Spleen (tissue), 11 donors: ENCODE measurements at regions not wholly inside any gene's neighbourhood (a gene's known extent, or its start where the extent isn't known, plus 50 kb on each side); places are given as distances from the start of the nearest gene placed in this dataset.
"Not testable (repeated sequence)": the region's sequence is repeated elsewhere in the genome, so short reads cannot be mapped to it uniquely, and the experiment has no call there.

ENCODE experiments used
- DNase-seq: peaks from one replicate; pipeline ENCODE4 v3.0.0-alpha.2; 2020
- H3K27ac ChIP-seq, 8 donors: fragments of 200-600 bp; sonication (generic) in 7 of 8; 1 replicate in 4 of 8; 2 replicates in 4 of 8; pipeline versions ENCODE4 v1.5.0 to v1.8.0; 2016 to 2021; ENCODE audit warnings: inconsistent platforms in 4 of 8, mild to moderate bottlenecking in 4 of 8, moderate library complexity in 1 of 8
- H3K27me3 ChIP-seq, 7 donors: fragments of 200-600 bp; sonication (generic) in 6 of 7; replicated peaks in 1 of 7; 1 replicate in 4 of 7; 2 replicates in 3 of 7; pipeline versions ENCODE4 v1.5.0 to v1.8.0; 2016 to 2021; ENCODE audit warnings: inconsistent platforms in 3 of 7, mild to moderate bottlenecking in 1 of 7
- H3K36me3 ChIP-seq, 6 donors: fragments of 200-600 bp; sonication (generic) in 5 of 6; 1 replicate in 4 of 6; 2 replicates in 2 of 6; pipeline versions ENCODE4 v1.5.0 to v1.8.0; 2016 to 2021; ENCODE audit warnings: inconsistent platforms in 2 of 6
- H3K4me1 ChIP-seq, 6 donors: fragments of 200-600 bp; sonication (generic) in 5 of 6; 1 replicate in 3 of 6; 2 replicates in 3 of 6; pipeline versions ENCODE4 v1.5.0 to v1.8.0; 2016 to 2021; ENCODE audit warnings: inconsistent platforms in 3 of 6
- H3K4me3 ChIP-seq, 8 donors: fragments of 200-600 bp; sonication (generic) in 7 of 8; 1 replicate in 4 of 8; 2 replicates in 4 of 8; pipeline versions ENCODE4 v1.5.0 to v1.8.0; 2016 to 2021; ENCODE audit warnings: inconsistent platforms in 4 of 8, mild to moderate bottlenecking in 4 of 8, moderate library complexity in 2 of 8
- H3K9me3 ChIP-seq, 8 donors: fragments of 200-600 bp; sonication (generic) in 7 of 8; 1 replicate in 4 of 8; 2 replicates in 4 of 8; pipeline versions ENCODE4 v1.5.0 to v1.8.0; 2016 to 2021; ENCODE audit warnings: inconsistent platforms in 4 of 8
- POLR2A ChIP-seq, 3 donors: fragments of 450-650 bp; IDR thresholded peaks; one replicate each; pipeline ENCODE4 v1.5.1; 2017; ENCODE audit warnings: antibody characterized with exemption in 3 of 3, mild to moderate bottlenecking in 1 of 3
- POLR2AphosphoS5 ChIP-seq, 3 donors: sonication (generic); formaldehyde crosslinking; IDR thresholded peaks; one replicate each; pipeline ENCODE4 v1.5.1; 2017; ENCODE audit warnings: antibody characterized with exemption in 3 of 3
- WGBS, 5 donors: extraction: QIAGEN DNeasy Blood & Tissue Kit in 3 of 5; methylation state at CpG; one replicate each; pipeline versions ENCODE4 v1.1.5 to v1.1.7; 2013 to 2018; 5-methylcytosine and 5-hydroxymethylcytosine counted together
- intact Hi-C: fragments of 100-400 bp; cut with DNase I; formaldehyde crosslinking; loops from one replicate; pipeline ENCODE4 v1.15.0; 2023; ENCODE audit warnings: low total_unique reads
- TF ChIP-seq, protein P1 (sequence below), 11 experiments: fragments of 200-600 bp in 7 of 11; fragments of 450-650 bp in 4 of 11; sonication (generic) in 4 of 11; IDR thresholded peaks in 8 of 11; conservative IDR thresholded peaks in 3 of 11; 1 replicate in 7 of 11; 2 replicates in 4 of 11; pipeline versions ENCODE4 v1.4.0 to v1.8.0; 2016 to 2021; ENCODE audit warnings: antibody characterized with exemption in 11 of 11, inconsistent platforms in 4 of 11, mild to moderate bottlenecking in 1 of 11
- donor health status: healthy with polysubstance abuse.
- donor health status: DM: no; HTN: no; CAD: no; lungs with moderate emphysema.
- donor health status: DM: no; HTN: no; CAD: no.
- donor health status: Bipolar disorder and iron deficiency.
- donor health status: healthy.
- donor health status: DM: no; HTN: no; CAD: no.
- donor health status: DM: yes; HTN: yes; CAD: no.

DNA sequence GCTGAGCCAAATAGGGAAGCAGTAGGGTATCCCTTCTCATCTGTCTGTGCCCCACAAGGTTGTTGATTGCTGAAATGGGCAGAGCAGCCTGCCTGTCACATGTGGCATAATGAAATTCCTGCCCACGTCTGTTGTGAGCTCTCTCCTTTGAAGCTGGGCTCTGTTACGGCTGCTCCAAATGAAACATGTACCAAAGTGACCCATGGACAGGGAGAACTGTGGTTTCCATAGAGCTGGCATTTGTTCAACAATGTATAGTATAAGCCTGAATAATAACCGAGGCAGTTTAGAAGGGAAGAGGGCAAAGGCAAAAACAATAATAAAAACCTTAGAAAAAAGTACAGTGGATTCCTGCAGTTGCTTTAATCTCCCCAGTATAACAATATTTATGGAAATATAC, 149.7 kb downstream of the LYPLAL1 start:
- no peak overlapping the region for H3K4me3 ChIP-seq
- H3K4me1 ChIP-seq: no peaks in the 10 kb centered on the region
- DNase-seq: no peak
- no peaks in the 10 kb centered on the region for H3K36me3 ChIP-seq
- intact Hi-C loops: no loop called here
- no peaks in the 10 kb centered on the region for H3K27me3 ChIP-seq
- H3K9me3 ChIP-seq: peaks cover 0 to 24% (median 7%) of the 10 kb centered on the region in 8 donors
- 79 to 85% (median 80%) methylated on average over 3 of the region's 3 CpGs for WGBS, 5 donors
- TF ChIP-seq, protein P1, sequence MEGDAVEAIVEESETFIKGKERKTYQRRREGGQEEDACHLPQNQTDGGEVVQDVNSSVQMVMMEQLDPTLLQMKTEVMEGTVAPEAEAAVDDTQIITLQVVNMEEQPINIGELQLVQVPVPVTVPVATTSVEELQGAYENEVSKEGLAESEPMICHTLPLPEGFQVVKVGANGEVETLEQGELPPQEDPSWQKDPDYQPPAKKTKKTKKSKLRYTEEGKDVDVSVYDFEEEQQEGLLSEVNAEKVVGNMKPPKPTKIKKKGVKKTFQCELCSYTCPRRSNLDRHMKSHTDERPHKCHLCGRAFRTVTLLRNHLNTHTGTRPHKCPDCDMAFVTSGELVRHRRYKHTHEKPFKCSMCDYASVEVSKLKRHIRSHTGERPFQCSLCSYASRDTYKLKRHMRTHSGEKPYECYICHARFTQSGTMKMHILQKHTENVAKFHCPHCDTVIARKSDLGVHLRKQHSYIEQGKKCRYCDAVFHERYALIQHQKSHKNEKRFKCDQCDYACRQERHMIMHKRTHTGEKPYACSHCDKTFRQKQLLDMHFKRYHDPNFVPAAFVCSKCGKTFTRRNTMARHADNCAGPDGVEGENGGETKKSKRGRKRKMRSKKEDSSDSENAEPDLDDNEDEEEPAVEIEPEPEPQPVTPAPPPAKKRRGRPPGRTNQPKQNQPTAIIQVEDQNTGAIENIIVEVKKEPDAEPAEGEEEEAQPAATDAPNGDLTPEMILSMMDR (IDR thresholded peaks at IDR 0.05 in 8 of 11, conservative IDR thresholded peaks at IDR 0.05 in 3 of 11): no peak
- TF ChIP-seq POLR2AphosphoS5 (IDR thresholded peaks at IDR 0.05) (no peak), POLR2A (IDR thresholded peaks at IDR 0.05) (no peak)
- no peak overlapping the region for H3K27ac ChIP-seq

DNA sequence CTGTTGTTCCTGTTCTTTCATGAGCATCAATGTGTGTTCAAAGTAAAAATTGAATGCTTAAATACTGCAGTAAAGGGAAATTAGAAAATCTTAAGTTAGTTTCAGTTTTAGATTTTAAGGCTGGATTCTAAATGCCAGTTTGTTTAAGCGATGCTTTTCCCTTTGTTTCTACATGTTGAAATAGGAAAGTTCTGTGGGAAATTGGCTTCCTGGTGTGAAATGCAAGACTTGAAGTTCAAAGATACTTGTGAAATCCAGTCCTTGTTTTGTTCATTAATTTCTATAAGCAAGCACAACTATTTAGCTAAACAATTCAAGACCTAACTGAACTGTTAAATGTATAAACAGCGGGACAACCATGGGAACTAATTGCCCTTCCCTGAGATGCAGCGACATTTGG, 149.1 kb downstream of the LYPLAL1 start:
- 84 to 96% (median 88%) methylated on average over 3 of the region's 3 CpGs for WGBS, 5 donors
- Histone ChIP-seq H3K9me3 (peaks cover 0 to 19% (median 6%) of the 10 kb centered on the region in 8 donors), H3K4me1 (no peaks in the 10 kb centered on the region), H3K27ac (no peak overlapping the region), H3K36me3 (no peaks in the 10 kb centered on the region), H3K27me3 (no peaks in the 10 kb centered on the region), H3K4me3 (no peak overlapping the region)
- DNase-seq: no peak
- intact Hi-C loops: no loop called here
- TF ChIP-seq, protein P1 (IDR thresholded peaks at IDR 0.05 in 8 of 11, conservative IDR thresholded peaks at IDR 0.05 in 3 of 11): no peak
- TF ChIP-seq POLR2AphosphoS5 (IDR thresholded peaks at IDR 0.05): no peak
- TF ChIP-seq POLR2A (IDR thresholded peaks at IDR 0.05): no peak

DNA sequence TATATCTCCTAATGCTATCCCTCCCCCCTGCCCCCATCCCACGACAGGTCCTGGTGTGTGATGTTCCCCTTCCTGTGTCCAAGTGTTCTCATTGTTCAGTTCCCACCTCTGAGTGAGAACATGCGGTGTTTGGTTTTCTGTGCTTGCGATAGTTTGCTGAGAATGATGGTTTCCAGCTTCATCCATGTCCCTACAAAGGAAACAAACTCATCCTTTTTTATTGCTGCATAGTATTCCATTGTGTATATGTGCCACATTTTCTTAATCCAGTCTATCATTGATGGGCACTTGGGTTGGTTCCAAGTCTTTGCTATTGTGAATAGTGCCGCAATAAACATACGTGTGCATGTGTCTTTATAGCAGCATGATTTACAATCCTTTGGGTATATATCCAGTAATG, 146.9 kb downstream of the LYPLAL1 start:
- 86 to 96% (median 92%) methylated on average over 4 to 5 of the region's 5 CpGs for WGBS, 5 donors
- DNase-seq, H3K4me3 ChIP-seq, intact Hi-C loops, H3K36me3 ChIP-seq, H3K27ac ChIP-seq, H3K27me3 ChIP-seq, H3K4me1 ChIP-seq: not testable (repeated sequence)
- peaks cover 0 to 27% (median 14%) of the 10 kb centered on the region in 8 donors for H3K9me3 ChIP-seq

DNA sequence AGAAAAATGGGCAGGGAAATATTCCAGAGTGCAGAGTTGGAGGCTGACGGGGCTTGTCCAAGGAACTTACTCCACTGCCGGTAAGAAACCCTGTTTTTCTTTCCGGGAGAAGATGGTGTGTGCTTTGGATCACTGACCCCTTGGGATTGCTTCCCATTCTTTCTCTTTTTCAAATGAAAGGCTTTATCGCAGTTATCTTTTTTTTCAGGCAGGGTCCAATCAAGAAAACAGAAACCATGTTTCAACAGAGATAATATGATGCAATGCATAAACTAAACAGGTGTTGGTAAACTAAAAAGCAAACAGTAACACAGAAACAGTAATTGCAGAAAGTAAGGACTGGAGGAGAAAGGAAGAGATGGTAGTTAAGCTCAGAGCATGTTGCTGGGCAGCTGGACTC, 145.1 kb downstream of the LYPLAL1 start:
- Histone ChIP-seq H3K36me3 (no peaks in the 10 kb centered on the region), H3K27ac (no peak overlapping the region), H3K4me3 (no peak overlapping the region), H3K9me3 (peaks cover 0 to 42% (median 24%) of the 10 kb centered on the region in 8 donors), H3K4me1 (no peaks in the 10 kb centered on the region), H3K27me3 (no peaks in the 10 kb centered on the region)
- DNase-seq: no peak
- no peak for TF ChIP-seq POLR2A (IDR thresholded peaks at IDR 0.05)
- TF ChIP-seq, protein P1 (IDR thresholded peaks at IDR 0.05 in 8 of 11, conservative IDR thresholded peaks at IDR 0.05 in 3 of 11): no peak
- intact Hi-C loops: no loop called here
- 92 to 95% (median 93%) methylated on average over 4 of the region's 4 CpGs for WGBS, 5 donors

DNA sequence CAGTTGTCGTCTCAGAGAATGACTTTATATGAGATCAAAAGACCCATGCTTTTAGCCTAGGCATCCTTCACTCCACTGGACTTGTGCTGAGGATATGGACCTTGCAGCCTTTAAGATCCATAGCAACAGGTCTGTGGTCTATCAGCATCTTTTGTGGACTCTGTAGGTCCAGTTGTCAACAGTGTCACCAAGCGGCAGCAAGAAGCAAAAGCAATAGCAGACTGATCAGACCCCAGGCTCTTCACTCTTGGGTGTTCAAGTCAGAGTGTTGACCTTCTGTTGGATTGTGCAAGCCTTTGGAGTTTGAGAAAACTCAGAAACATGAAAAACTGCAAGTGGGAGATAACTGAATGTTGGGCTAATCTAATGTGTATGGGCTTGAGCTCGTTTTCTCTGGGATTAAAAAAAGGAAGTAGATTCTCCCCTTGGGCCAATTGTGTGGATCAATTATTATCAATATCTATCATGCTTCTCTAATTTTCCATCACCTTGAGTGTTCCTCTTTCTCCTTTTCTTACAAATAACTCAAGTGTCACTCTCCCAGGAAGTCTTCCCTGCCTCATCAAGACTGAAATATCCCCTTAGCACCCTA, 144.2 kb downstream of the LYPLAL1 start:
- no peak for DNase-seq
- intact Hi-C loops: no loop called here
- 54 to 76% (median 64%) methylated on average over 3 of the region's 3 CpGs for WGBS, 5 donors
- H3K36me3 ChIP-seq: no peaks in the 10 kb centered on the region
- no peak overlapping the region for H3K27ac ChIP-seq
- no peaks in the 10 kb centered on the region for H3K27me3 ChIP-seq
- TF ChIP-seq POLR2AphosphoS5 (IDR thresholded peaks at IDR 0.05) (no peak), POLR2A (IDR thresholded peaks at IDR 0.05) (no peak)
- TF ChIP-seq, protein P1 (IDR thresholded peaks at IDR 0.05 in 8 of 11, conservative IDR thresholded peaks at IDR 0.05 in 3 of 11): no peak
- H3K9me3 ChIP-seq: peaks cover 0 to 42% (median 24%) of the 10 kb centered on the region in 8 donors
- H3K4me1 ChIP-seq: no peaks in the 10 kb centered on the region
- no peak overlapping the region for H3K4me3 ChIP-seq
